ENCODE measurements at regions not wholly inside any gene's neighbourhood (a gene's known extent, or its start where the extent isn't known, plus 50 kb on each side); places are given as distances from the start of the nearest gene placed in this dataset.

GRCh38 chr2:16173893-16174692, 233.7 kb downstream of the MYCN start:
- TF ChIP-seq POLR2AphosphoS5 (IDR thresholded peaks at IDR 0.05) = no peak
- no peak for TF ChIP-seq EP300 (IDR thresholded peaks at IDR 0.05)
- no peak for TF ChIP-seq POLR2A (IDR thresholded peaks at IDR 0.05)
- TF ChIP-seq CTCF (IDR thresholded peaks at IDR 0.05) = no peak
- 88 to 90% methylated on average over 1 to 2 of the region's 3 CpGs for WGBS, 2 donors (ENCODE audit: low coverage in 1 of 2)
- no peak overlapping the region for H3K27ac ChIP-seq
- H3K4me1 ChIP-seq = no peaks in the 10 kb centered on the region
- ATAC-seq = no peak
- no peak overlapping the region for H3K4me3 ChIP-seq
- H3K27me3 ChIP-seq = no peaks in the 10 kb centered on the region
- H3K9me3 ChIP-seq = no peaks in the 10 kb centered on the region
- H3K36me3 ChIP-seq = no peaks in the 10 kb centered on the region

GRCh38 chr2:16172324-16173175, 232.2 kb downstream of the MYCN start:
- WGBS, 2 donors (ENCODE audit: low coverage in 1 of 2) = 91 to 100% methylated on average over 3 to 7 of the region's 8 CpGs
- ATAC-seq = no peak
- Histone ChIP-seq H3K4me3 (no peak overlapping the region), H3K27ac (no peak overlapping the region), H3K36me3 (no peaks in the 10 kb centered on the region), H3K4me1 (no peaks in the 10 kb centered on the region), H3K27me3 (peaks cover under 1% of the 10 kb centered on the region), H3K9me3 (no peaks in the 10 kb centered on the region)
- no peak for TF ChIP-seq CTCF (IDR thresholded peaks at IDR 0.05)
- TF ChIP-seq POLR2A (IDR thresholded peaks at IDR 0.05) = no peak
- no peak for TF ChIP-seq POLR2AphosphoS5 (IDR thresholded peaks at IDR 0.05)
- no peak for TF ChIP-seq EP300 (IDR thresholded peaks at IDR 0.05)

GRCh38 chr2:16171425-16171920, 231.1 kb downstream of the MYCN start:
- no peaks in the 10 kb centered on the region for H3K36me3 ChIP-seq
- peaks cover 12% of the 10 kb centered on the region for H3K27me3 ChIP-seq
- no peak overlapping the region for H3K4me3 ChIP-seq
- ATAC-seq = no peak
- no peaks in the 10 kb centered on the region for H3K4me1 ChIP-seq
- no peak overlapping the region for H3K27ac ChIP-seq
- TF ChIP-seq EP300 (IDR thresholded peaks at IDR 0.05) (no peak), POLR2AphosphoS5 (IDR thresholded peaks at IDR 0.05) (no peak), CTCF (IDR thresholded peaks at IDR 0.05) (no peak), POLR2A (IDR thresholded peaks at IDR 0.05) (no peak)
- 84 to 90% methylated on average over 3 of the region's 3 CpGs for WGBS, 2 donors (ENCODE audit: low coverage in 1 of 2)
- no peaks in the 10 kb centered on the region for H3K9me3 ChIP-seq

GRCh38 chr2:16170675-16171424, 230.5 kb downstream of the MYCN start:
- H3K36me3 ChIP-seq = no peaks in the 10 kb centered on the region
- TF ChIP-seq EP300 (IDR thresholded peaks at IDR 0.05) = no peak
- no peak overlapping the region for H3K27ac ChIP-seq
- ATAC-seq = no peak
- H3K27me3 ChIP-seq = peaks cover 18% of the 10 kb centered on the region
- no peak overlapping the region for H3K4me3 ChIP-seq
- WGBS, 2 donors (ENCODE audit: low coverage in 1 of 2) = 76 to 90% methylated on average over 5 to 8 of the region's 9 CpGs
- no peaks in the 10 kb centered on the region for H3K4me1 ChIP-seq
- H3K9me3 ChIP-seq = no peaks in the 10 kb centered on the region

- Histone ChIP-seq H3K9me3 (no peaks in the 10 kb centered on the region), H3K27me3 (peaks cover 22% of the 10 kb centered on the region), H3K27ac (no peak overlapping the region), H3K36me3 (no peaks in the 10 kb centered on the region), H3K4me3 (no peak overlapping the region), H3K4me1 (no peaks in the 10 kb centered on the region)
- 50 to 87% methylated on average over 2 to 7 of the region's 8 CpGs for WGBS, 2 donors (ENCODE audit: low coverage in 1 of 2)
- no peak for ATAC-seq
- TF ChIP-seq POLR2A (IDR thresholded peaks at IDR 0.05) = no peak
- TF ChIP-seq EP300 (IDR thresholded peaks at IDR 0.05) = no peak
- TF ChIP-seq CTCF (IDR thresholded peaks at IDR 0.05) = no peak
- TF ChIP-seq POLR2AphosphoS5 (IDR thresholded peaks at IDR 0.05) = no peak
These were observed 229.1 kb downstream of the MYCN start for GRCh38 chr2:16169381-16169960.

Data from gastroesophageal sphincter (tissue), 4 donors.